GM12801 (cell line): ENCODE measurements at regions not wholly inside any gene's neighbourhood (a gene's known extent, or its start where the extent isn't known, plus 50 kb on each side); places are given as distances from the start of the nearest gene placed in this dataset.

ENCODE experiments used
- TF ChIP-seq, protein P1 (sequence below): IDR thresholded peaks from one replicate; pipeline ENCODE4 v1.5.1; 2011; ENCODE audit warnings: control low read depth; ENCODE audit not compliant: insufficient read length; ENCODE audit errors: extremely low read depth

DNA sequence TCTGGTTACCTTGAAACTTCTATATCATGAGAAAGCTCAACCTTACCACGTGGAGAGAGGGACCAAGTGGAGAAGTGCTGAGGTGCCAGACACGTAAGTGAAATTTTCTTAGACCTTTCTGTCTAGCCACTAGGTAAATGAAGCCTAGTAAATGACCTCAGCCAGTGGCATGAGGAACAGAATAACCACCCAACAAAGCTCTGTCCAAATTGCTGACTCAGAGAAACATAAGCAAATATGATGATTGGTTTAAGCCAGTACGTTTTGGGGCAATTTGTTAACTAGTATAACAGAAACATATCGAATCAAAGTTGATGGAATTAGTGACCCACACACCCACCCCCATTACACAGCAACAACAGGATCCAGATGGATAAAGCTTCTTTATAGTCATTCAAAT is 75.2 kb upstream of the MAX start:
- TF ChIP-seq, protein P1, sequence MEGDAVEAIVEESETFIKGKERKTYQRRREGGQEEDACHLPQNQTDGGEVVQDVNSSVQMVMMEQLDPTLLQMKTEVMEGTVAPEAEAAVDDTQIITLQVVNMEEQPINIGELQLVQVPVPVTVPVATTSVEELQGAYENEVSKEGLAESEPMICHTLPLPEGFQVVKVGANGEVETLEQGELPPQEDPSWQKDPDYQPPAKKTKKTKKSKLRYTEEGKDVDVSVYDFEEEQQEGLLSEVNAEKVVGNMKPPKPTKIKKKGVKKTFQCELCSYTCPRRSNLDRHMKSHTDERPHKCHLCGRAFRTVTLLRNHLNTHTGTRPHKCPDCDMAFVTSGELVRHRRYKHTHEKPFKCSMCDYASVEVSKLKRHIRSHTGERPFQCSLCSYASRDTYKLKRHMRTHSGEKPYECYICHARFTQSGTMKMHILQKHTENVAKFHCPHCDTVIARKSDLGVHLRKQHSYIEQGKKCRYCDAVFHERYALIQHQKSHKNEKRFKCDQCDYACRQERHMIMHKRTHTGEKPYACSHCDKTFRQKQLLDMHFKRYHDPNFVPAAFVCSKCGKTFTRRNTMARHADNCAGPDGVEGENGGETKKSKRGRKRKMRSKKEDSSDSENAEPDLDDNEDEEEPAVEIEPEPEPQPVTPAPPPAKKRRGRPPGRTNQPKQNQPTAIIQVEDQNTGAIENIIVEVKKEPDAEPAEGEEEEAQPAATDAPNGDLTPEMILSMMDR, result no peak

DNA sequence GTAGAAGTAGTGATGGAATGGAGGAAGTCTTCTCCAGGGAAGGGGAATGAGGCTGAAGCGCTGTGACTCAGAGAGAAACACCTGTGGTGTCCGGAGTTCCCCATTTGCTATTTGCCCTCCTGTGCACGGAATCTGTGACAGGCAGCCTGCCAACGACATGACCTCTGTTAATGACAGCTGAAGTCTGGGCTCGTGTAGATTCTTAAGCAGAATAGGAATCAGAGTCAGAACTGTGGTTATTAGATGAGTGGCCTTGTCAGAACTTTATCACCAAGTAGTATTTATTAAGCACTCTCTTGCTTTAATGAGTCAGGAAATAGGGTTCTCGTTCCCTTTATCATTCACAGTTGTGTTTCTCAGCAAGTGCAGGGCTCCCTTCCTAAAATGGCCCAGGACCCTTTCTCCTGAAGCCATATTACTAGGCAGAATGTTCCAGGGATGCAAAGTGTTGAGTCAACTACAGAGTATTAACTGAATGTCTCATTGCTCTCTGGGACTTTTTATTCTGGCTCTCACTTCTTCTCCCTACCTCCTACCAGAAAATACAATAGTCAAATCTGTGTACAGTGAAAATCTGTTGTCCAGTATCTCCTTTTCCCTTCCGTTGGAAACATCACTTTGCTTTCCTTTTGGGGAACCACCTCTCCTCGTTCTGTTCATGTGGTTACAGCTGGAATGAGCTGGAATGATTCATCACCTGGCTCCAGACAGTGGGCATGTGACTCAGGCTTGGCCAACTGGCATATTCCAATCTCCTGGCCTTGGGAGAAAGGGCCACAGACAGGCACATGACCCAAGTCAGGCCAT is 77.8 kb upstream of the MAX start:
- TF ChIP-seq, protein P1, result no peak

DNA sequence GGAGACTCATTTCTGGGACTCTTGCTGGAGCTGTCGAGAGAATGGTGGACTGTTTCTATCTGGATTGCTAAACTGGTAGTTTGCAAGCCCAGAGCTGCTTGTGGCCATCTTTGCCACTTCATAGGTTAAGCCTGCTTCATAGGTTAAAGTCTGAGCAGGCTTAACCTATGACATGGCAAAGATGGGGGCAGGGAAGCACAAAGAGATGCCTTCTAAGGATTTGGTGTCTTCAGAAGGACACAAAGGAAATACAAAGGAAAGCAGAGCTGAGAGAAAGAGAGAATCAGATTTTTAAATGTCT is 78.4 kb upstream of the MAX start:
- TF ChIP-seq, protein P1, result no peak

DNA sequence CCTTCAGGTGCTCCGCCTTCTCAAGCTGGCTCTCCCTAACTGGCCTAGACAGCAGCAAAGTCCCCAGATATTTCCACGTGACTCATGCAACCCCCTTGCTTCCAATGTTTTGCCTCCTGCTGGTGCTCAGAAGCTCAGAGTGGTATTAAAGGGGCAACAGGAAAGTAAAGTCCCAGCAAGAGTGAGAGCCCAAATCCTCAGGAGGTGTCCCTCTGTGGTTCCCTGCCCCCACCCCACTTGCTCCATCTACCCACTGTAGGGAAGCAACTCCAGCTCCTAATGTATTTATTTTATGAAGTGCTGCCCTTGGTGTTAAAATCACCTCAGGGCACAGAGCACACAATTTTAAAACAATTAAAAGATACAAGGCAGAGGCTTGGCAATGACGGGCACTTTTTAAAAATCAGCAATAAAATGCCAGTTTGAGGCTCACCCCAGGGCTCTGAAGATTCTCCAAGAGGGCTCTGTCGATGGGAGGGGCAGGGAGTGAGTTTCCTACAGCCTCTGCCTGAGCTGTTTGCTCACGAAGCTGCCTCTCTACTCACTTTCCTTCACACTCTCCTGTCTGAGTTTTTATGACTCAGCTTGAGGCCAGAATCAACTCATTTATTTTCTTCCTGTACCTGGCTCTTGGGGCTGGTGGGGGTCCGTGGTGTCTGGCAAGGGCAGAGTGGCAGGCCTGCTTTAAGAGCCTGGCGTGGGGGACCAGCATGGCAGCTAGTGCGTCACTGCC is 81.9 kb upstream of the MAX start:
- TF ChIP-seq, protein P1, result no peak

DNA sequence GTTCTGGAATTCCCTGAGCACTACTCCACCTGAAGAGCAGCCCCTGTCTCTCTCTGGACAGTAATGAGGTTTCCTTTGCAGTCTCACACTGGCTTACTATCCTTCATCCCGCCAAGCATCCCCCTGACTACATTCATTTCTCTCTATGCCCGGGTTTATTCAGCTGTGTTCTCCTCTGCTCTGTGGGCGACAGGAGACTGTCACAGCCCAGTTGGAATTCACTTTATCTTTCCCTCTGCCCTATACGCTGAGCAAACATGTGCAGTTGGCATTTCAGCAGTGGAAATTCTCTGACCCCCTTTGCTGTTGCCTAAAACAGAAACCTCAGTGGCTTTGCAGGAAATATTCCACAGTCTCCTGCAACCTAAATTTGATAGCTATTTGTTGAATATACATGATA is 83.5 kb upstream of the MAX start:
- TF ChIP-seq, protein P1, result no peak

DNA sequence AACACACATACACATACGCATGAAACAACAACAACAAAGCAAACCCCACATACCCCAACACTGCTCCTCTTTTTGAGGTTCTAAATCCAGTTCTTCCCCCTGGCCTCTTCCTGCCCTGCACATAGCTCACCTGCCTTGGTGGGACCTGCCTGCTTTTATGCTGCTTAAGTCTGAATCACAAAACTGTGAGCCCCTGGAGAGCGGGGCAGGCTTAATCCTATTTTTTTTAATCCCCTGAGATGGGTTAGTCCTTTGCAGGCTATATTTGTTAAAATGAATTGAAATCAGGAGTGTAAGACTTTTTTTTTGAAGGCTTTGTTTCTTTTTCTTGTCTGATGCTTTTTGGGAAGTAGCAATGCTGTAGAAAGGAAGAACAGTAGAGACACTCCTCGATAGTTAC is 84.6 kb upstream of the MAX start:
- TF ChIP-seq, protein P1, result no peak

DNA sequence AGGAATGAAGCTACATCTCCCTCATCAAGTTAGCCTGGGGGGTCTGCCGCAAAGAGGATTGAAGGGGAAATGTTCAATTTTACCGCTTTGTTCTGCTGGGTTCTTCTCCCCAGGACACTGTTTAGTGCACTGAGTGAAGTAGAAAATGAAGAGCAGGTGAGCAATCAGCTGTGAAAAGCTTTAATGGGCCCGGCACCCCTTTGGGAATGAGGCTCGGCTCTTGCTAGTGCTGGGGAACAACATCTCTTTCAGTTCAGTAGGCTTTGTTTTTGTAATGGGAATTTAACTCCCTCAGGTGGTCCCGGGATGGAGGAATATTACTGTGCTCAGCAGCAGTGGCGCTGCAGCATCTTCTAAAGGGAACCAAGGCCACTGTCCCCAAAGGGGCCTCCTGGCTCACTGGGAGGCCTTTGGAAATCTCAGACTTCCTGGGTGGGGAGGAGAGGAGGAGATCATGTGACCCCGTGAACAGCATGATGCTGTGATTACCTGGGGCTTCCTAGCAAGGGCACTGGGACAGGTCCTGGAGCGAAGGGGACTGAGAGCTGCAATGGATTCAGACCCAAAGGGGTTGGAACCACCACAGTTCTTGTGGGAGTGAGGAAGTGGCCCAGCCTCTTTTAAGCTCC is 85.2 kb upstream of the MAX start:
- TF ChIP-seq, protein P1, result no peak
